ENCODE measurements at regions not wholly inside any gene's neighbourhood (a gene's known extent, or its start where the extent isn't known, plus 50 kb on each side); places are given as distances from the start of the nearest gene placed in this dataset.
"Not testable (repeated sequence)": the region's sequence is repeated elsewhere in the genome, so short reads cannot be mapped to it uniquely, and the experiment has no call there.

GRCh38 chr7:55310287-55311025 lies 54.7 kb upstream of the LANCL2 start:
- no peak overlapping the region for H3K27ac Mint-ChIP-seq
- TF ChIP-seq CTCF (IDR thresholded peaks at IDR 0.05) = no peak
- H3K4me1 Mint-ChIP-seq = no peaks in the 10 kb centered on the region
- H3K27me3 Mint-ChIP-seq (ENCODE audit: low read depth, poor library complexity) = no peaks in the 10 kb centered on the region
- H3K36me3 Mint-ChIP-seq (ENCODE audit: low read depth) = no peaks in the 10 kb centered on the region
- peaks cover 23% of the 10 kb centered on the region for H3K9me3 Mint-ChIP-seq
- no peak overlapping the region for H3K4me3 Mint-ChIP-seq
- DNase-seq = no peak

GRCh38 chr7:55311892-55312291 lies 53.2 kb upstream of the LANCL2 start:
- H3K36me3 Mint-ChIP-seq (ENCODE audit: low read depth); H3K4me1 Mint-ChIP-seq; H3K27ac Mint-ChIP-seq; H3K27me3 Mint-ChIP-seq (ENCODE audit: low read depth, poor library complexity); DNase-seq; H3K4me3 Mint-ChIP-seq: not testable (repeated sequence)
- H3K9me3 Mint-ChIP-seq = peaks cover 23% of the 10 kb centered on the region

GRCh38 chr7:55313671-55314070 lies 51.5 kb upstream of the LANCL2 start:
- H3K4me1 Mint-ChIP-seq; DNase-seq; H3K4me3 Mint-ChIP-seq; H3K36me3 Mint-ChIP-seq (ENCODE audit: low read depth); H3K27ac Mint-ChIP-seq; H3K27me3 Mint-ChIP-seq (ENCODE audit: low read depth, poor library complexity): not testable (repeated sequence)
- H3K9me3 Mint-ChIP-seq = peaks cover 23% of the 10 kb centered on the region

- no peak for TF ChIP-seq CTCF (IDR thresholded peaks at IDR 0.05)
- no peak for DNase-seq
- H3K27me3 Mint-ChIP-seq (ENCODE audit: low read depth, poor library complexity) = no peaks in the 10 kb centered on the region
- no peaks in the 10 kb centered on the region for H3K36me3 Mint-ChIP-seq (ENCODE audit: low read depth)
- no peak overlapping the region for H3K27ac Mint-ChIP-seq
- H3K9me3 Mint-ChIP-seq = peaks cover 23% of the 10 kb centered on the region
- H3K4me1 Mint-ChIP-seq = no peaks in the 10 kb centered on the region
- no peak overlapping the region for H3K4me3 Mint-ChIP-seq
These were observed 50.2 kb upstream of the LANCL2 start for GRCh38 chr7:55314967-55315366.
